Large intestine (tissue), 3 donors: ENCODE measurements at regions not wholly inside any gene's neighbourhood (a gene's known extent, or its start where the extent isn't known, plus 50 kb on each side); places are given as distances from the start of the nearest gene placed in this dataset.
"Not testable (repeated sequence)": the region's sequence is repeated elsewhere in the genome, so short reads cannot be mapped to it uniquely, and the experiment has no call there.

Experiments
- DNase-seq, 2 donors: peaks; one replicate each; pipeline versions ENCODE4 v3.0.0 to v3.0.0-alpha.2; 2013
- H3K27ac ChIP-seq: one replicate; pipeline ENCODE4 v1.5.1; 2013; ENCODE audit warnings: low read length
- H3K27me3 ChIP-seq: 2 replicates; pipeline ENCODE4 v1.6.1; 2013; ENCODE audit warnings: low read length; ENCODE audit not compliant: control insufficient read depth, insufficient read depth
- H3K36me3 ChIP-seq: 2 replicates; pipeline ENCODE4 v1.6.1; 2013; ENCODE audit warnings: low read length; ENCODE audit not compliant: control insufficient read depth, insufficient read depth
- H3K4me1 ChIP-seq: one replicate; pipeline ENCODE4 v1.6.1; 2013; ENCODE audit warnings: low read length; ENCODE audit not compliant: control insufficient read depth, insufficient read depth
- H3K4me3 ChIP-seq: one replicate; pipeline ENCODE4 v1.5.1; 2013; ENCODE audit warnings: low read length
- H3K9me3 ChIP-seq: one replicate; pipeline ENCODE4 v1.6.1; 2013; ENCODE audit warnings: mild to moderate bottlenecking, low read depth, low read length, moderate library complexity; ENCODE audit not compliant: control insufficient read depth
- WGBS: methylation state at CpG from one replicate; pipeline ENCODE4 v1.1.5; 2013; ENCODE audit warnings: low lambda C conversion rate; ENCODE audit not compliant: insufficient coverage; 5-methylcytosine and 5-hydroxymethylcytosine counted together

- no CpG with 5 or more reads among the region's 1 CpG for WGBS
- Histone ChIP-seq H3K4me1 (peaks cover 12% of the 10 kb centered on the region), H3K27ac (no peak overlapping the region), H3K36me3 (no peaks in the 10 kb centered on the region), H3K9me3 (no peaks in the 10 kb centered on the region), H3K27me3 (no peaks in the 10 kb centered on the region), H3K4me3 (no peak overlapping the region)
- no peak for DNase-seq
These were observed 244.7 kb upstream of the IRF2BP2 start for GRCh38 chr1:234854645-234855039.

- H3K4me1 ChIP-seq, result peaks cover 15% of the 10 kb centered on the region
- no peaks in the 10 kb centered on the region for H3K36me3 ChIP-seq
- DNase-seq, result no peak
- H3K27ac ChIP-seq, result no peak overlapping the region
- H3K27me3 ChIP-seq, result no peaks in the 10 kb centered on the region
- no peak overlapping the region for H3K4me3 ChIP-seq
- H3K9me3 ChIP-seq, result no peaks in the 10 kb centered on the region
- no CpG with 5 or more reads among the region's 6 CpGs for whole genome bisulfite sequencing
These were observed 244.1 kb upstream of the IRF2BP2 start for GRCh38 chr1:234853906-234854644.

DNA sequence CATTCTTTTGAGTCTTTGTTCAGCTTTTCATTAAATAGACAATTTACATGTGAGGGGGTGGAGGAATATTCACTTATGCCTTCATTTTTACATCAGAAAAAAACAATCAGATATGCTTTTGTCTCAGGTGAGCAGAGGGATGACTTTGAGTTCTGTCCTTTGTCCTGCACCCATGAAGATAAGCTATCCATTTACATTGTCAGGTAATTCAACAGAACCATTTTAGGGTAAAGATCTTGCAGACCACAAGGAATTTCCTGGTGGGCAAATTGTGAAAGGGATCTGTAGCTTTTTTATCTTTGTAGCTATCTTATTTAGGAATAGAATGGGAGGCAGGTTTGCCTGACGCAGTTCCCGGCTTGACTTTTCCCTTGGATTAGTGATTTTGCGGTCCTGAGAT, 242.7 kb upstream of the IRF2BP2 start:
- DNase-seq, result no peak
- Histone ChIP-seq H3K36me3 (no peaks in the 10 kb centered on the region), H3K4me1 (peaks cover 15% of the 10 kb centered on the region), H3K9me3 (no peaks in the 10 kb centered on the region), H3K27me3 (no peaks in the 10 kb centered on the region), H3K27ac (no peak overlapping the region), H3K4me3 (no peak overlapping the region)
- no CpG with 5 or more reads among the region's 3 CpGs for WGBS

GRCh38 chr1:234851450-234852438, 241.8 kb upstream of the IRF2BP2 start:
- no peaks in the 10 kb centered on the region for H3K9me3 ChIP-seq
- no CpG with 5 or more reads among the region's 9 CpGs for WGBS
- H3K27ac ChIP-seq, result peak overlapping the region; percentile 10
- no peaks in the 10 kb centered on the region for H3K36me3 ChIP-seq
- DNase-seq, result peak in 1 of 2 donors; percentile 77
- no peak overlapping the region for H3K4me3 ChIP-seq
- no peaks in the 10 kb centered on the region for H3K27me3 ChIP-seq
- peaks cover 15% of the 10 kb centered on the region for H3K4me1 ChIP-seq

- peak overlapping the region; percentile 33 for H3K27ac ChIP-seq
- H3K4me3 ChIP-seq, result no peak overlapping the region
- no peaks in the 10 kb centered on the region for H3K27me3 ChIP-seq
- H3K4me1 ChIP-seq, result peaks cover 15% of the 10 kb centered on the region
- no peaks in the 10 kb centered on the region for H3K9me3 ChIP-seq
- DNase-seq, result peak in 1 of 2 donors; percentile 74
- no peaks in the 10 kb centered on the region for H3K36me3 ChIP-seq
- WGBS, result 10% methylated on average over 2 of the region's 8 CpGs
These were observed 239.9 kb upstream of the IRF2BP2 start for GRCh38 chr1:234849832-234850231.

GRCh38 chr1:234848972-234849649, 239.1 kb upstream of the IRF2BP2 start:
- WGBS, result 76% methylated on average over 3 of the region's 6 CpGs
- no peaks in the 10 kb centered on the region for H3K36me3 ChIP-seq
- H3K27me3 ChIP-seq, result no peaks in the 10 kb centered on the region
- H3K9me3 ChIP-seq, result no peaks in the 10 kb centered on the region
- peak in 1 of 2 donors; percentile 19 for DNase-seq
- H3K4me3 ChIP-seq, result no peak overlapping the region
- H3K27ac ChIP-seq, result peak overlapping the region; percentile 33
- peaks cover 15% of the 10 kb centered on the region for H3K4me1 ChIP-seq

DNA sequence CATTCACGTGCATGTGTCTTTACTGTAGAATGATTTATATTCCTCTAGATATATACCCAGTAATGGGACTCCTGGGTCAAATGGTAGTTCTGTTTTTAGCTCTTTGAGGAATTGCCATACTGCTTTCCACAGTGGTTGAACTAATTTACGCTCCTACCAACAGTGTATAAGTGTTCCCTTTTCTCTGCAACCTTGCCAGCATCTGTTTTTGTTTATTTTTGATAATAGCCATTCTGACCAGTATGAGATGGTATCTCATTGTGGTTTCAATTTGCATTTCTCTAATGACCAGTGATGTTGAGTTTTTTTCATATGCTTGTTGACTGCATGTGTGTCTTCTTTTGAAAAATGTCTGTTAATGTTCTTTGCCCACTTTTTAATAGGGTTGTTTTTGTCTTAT, 236.8 kb upstream of the IRF2BP2 start:
- H3K27me3 ChIP-seq, DNase-seq, H3K4me3 ChIP-seq, H3K4me1 ChIP-seq, H3K36me3 ChIP-seq, H3K9me3 ChIP-seq, H3K27ac ChIP-seq: not testable (repeated sequence)
- no CpG with 5 or more reads among the region's 2 CpGs for WGBS

DNA sequence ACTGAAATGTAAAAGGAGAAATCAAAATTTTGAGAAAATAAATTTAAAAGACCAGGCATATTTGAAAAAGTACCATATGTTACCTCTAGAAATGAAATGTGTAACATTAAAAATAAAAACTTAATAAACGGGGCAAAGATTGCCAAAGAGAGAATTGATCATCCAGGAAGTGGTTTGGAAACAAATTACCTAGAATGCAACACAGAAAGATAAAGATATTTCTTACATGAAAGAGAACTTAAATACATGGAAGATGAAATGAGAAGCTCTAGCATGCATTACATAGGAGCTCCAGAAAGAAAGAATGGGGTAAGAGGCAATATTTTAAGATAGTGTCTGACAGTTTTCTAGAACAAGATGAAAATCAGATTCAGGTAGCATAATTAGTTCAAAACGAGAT, 235.9 kb upstream of the IRF2BP2 start:
- Histone ChIP-seq H3K4me1 (peaks cover 4% of the 10 kb centered on the region), H3K27ac (no peak overlapping the region), H3K4me3 (no peak overlapping the region), H3K36me3 (no peaks in the 10 kb centered on the region), H3K9me3 (no peaks in the 10 kb centered on the region), H3K27me3 (no peaks in the 10 kb centered on the region)
- no peak for DNase-seq
- 79% methylated on average over 2 of the region's 2 CpGs for WGBS

- DNase-seq, result no peak
- no peaks in the 10 kb centered on the region for H3K36me3 ChIP-seq
- H3K27me3 ChIP-seq, result no peaks in the 10 kb centered on the region
- WGBS, result 100% methylated on average over 1 of the region's 5 CpGs
- no peak overlapping the region for H3K27ac ChIP-seq
- H3K9me3 ChIP-seq, result no peaks in the 10 kb centered on the region
- peaks cover 4% of the 10 kb centered on the region for H3K4me1 ChIP-seq
- no peak overlapping the region for H3K4me3 ChIP-seq
These were observed 235.2 kb upstream of the IRF2BP2 start for GRCh38 chr1:234845097-234845660.

DNA sequence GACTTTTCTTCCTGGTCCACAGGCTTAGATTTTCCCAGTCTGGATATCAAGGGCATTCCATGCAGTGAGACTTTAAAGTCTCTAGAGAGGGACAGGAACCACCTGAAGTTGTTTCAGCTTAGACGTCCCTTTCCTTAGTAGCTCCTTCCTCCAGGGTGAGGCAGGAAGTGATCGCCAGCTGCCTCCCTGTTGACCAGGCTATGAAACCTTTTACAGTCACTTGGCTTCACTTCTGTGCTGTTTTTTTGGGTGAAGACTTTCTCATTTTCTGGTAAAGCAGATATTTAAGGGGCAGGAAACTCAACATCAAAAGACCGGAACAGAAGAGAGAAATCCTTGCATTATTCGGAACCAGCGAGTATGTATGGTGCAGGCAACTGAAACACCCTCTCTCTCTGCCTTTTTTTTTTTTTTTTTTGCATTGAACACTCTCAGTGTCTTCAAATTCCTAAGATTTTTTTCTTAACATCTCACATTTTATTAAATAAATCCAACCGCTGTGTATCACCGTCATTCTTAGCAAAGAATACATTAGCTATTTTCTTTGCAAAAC, 234.6 kb upstream of the IRF2BP2 start:
- H3K27ac ChIP-seq, result no peak overlapping the region
- H3K36me3 ChIP-seq, result no peaks in the 10 kb centered on the region
- H3K27me3 ChIP-seq, result no peaks in the 10 kb centered on the region
- 88% methylated on average over 2 of the region's 7 CpGs for WGBS
- H3K4me1 ChIP-seq, result peaks cover 2% of the 10 kb centered on the region
- no peak for DNase-seq
- no peaks in the 10 kb centered on the region for H3K9me3 ChIP-seq
- H3K4me3 ChIP-seq, result no peak overlapping the region
